ENCODE measurements at regions not wholly inside any gene's neighbourhood (a gene's known extent, or its start where the extent isn't known, plus 50 kb on each side); places are given as distances from the start of the nearest gene placed in this dataset.
"Not testable (repeated sequence)": the region's sequence is repeated elsewhere in the genome, so short reads cannot be mapped to it uniquely, and the experiment has no call there.

- DNase-seq (ENCODE audit: low read depth), result no peak
Measured at GRCh38 chr4:189767941-189768340, 172.7 kb upstream of the FRG1 start.

DNA sequence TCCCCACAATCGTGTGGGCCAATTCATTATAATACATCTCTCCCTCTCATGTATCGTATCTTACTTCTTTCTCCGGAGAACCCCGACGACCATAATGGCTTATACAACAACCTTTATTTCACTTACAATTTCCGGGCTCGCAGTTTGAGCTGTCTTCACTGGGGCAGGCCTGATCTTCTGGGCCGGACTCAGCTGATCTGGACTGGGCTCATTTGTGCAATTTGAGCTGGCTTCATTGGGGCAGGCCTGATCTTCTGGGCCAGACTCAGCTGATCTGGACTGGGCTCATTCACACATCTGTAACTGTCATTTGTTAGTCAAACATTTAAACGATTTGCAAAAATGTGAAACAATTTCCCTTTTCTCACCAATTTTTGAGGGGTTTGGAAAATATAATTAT lies 171.5 kb upstream of the FRG1 start:
- DNase-seq (ENCODE audit: low read depth), result no peak

DNA sequence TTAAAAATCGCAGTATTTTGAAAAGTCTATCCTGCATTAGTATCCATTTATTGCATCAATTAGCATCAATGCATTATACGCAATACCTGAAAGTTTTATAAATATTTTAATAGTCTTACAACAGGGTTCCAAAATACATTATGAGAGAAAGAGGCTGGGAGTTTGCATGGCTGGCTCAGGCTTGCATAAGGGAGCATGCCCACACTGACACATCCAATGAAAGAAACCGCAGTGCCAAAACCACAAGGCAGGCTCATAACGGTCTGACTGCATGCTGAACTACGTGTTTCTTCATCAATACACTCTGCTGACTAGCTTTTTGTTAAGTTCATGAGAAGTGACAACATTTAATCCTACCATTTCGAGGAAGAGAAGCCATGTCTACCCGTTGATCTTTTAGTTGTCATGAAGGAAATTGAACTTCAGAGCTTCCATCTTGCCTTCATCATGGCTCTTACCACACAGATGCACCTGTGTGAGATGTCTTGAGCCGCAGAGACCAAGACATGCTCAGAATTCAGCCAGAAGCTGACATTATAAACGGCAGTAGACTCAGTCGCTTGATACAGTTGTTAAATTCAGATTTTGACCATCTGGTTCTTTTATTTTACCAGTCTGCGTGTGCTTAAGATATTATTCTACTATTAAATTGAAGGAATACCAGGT lies 168.8 kb upstream of the FRG1 start:
- DNase-seq (ENCODE audit: low read depth), result peak; percentile 12

- peak; percentile 48 for DNase-seq (ENCODE audit: low read depth)
Measured at GRCh38 chr4:189773909-189774308, 166.8 kb upstream of the FRG1 start.

DNA sequence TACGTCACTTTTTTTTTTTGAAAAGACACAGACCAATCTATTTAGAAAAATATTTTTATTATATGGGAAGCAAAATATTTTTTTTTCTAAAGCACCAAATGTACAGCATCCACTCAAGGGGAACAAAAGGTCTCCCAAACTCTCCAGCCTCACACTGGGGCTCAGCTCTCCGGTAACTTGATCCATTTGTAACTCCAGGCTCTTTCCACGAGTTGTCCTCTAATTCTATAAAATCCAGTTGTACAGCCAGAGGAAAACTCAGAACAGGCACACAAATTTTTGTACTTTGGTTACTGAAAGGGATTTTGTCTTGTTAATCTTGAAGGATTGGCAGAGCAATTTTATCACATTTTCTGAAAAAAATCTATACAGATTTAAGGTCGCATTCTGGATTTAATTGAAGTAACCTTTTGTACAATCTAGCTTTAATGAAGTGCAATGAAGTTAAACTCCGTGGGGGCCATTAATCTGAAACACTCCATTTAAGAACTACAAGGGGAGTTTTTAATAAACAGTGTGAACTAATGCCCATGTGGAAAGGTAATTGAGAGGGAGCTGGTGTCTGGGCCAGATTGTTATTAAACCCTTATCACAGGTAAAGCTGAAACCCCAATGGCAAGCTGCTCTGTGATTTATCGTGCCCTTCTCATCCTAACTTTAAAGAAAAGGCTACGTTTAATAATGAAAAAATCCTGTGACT lies 161.2 kb upstream of the FRG1 start:
- DNase-seq (ENCODE audit: low read depth), result no peak

DNA sequence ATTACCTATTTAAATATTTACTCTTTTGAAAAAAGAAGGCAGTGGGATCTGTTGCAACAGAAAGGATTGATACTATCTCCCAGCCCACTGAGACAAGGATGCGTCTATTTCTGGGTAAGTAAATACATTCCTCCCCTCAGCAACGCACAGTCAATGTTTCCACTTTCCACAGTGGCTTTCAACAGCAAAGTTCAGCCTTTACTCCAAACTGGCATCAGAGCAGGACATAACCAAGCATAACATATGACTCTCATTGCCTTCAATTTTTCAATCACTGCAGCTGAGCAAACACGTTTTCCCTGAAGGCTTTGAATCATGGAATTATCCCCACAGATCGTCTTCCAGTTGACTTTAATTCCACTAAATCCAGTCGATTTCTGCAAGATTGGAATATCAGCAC lies 160.3 kb upstream of the FRG1 start:
- DNase-seq (ENCODE audit: low read depth), result no peak

DNA sequence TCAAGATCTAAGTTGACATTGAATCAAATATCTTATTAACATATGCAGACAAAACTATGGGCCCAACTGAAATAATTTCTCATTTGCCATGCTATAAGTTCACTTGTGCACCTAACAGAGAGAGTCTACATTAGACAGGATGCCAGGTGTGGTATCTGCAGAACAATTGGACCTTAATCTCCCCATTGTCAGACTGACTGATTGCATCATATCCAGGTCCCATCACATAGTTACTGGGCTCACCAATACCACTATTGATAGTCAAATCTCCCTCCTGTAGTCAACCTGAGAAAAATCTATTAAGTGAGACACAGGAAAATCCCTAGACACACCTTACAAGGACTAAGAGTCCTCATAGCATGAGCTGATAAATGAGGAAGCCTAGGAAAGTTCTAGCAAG lies 156.0 kb upstream of the FRG1 start:
- DNase-seq (ENCODE audit: low read depth), result no peak

DNA sequence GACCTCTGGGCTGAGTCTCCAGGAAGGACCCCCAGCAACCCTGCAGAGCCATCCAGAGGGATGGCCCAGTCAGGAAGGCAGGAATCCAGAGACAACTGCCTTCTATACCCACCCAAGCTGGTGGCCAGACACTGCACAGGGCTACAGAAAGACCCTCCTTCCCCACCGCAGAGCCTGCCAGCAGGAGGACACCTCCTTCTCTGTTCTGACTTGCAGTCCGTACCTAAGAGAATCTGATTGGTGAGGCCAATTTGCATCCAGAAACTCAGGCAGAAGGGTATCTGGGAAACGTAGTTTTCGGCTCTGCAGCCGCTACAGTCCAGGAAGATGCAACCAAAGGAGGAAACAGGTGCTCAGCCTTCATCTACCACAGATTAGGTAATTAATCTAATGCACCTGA lies 155.4 kb upstream of the FRG1 start:
- DNase-seq (ENCODE audit: low read depth), result no peak

- no peak for DNase-seq (ENCODE audit: low read depth)
Measured at GRCh38 chr4:189786447-189786846, 154.2 kb upstream of the FRG1 start.

DNA sequence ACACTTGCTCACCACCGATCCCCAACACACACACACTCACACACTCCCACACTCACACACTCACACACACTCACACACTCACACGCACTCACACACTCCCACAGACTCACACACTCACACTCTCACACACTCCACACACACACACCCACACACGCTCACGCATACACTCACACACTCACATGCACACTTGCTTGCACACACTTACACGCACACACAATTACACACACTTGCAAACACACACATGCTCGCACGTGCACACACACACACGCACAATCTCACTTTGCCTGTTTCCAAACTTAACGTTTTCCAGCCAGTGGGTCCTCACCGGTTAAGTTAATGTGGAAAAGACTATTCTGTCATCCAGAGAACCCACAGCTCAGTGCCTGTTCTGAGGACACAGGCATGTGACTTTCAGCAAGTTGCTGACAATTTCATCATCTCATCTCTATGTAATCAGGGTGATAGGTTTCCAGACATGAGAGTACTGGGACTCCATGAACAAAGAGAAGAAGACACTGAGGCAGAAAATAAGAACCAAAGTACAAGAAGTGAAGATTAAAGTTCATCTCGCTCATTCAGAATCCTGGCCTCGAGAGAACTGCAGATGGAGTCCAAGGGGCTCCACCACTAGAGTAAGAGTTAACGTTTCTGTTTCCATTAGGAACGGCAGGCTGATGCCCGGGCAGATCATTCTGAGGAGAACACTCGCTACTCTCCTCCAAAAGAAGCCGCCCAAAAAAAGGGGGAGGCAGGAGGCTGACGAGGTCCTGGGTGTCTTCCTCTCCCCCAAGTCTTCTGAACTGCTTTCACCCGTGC lies 153.2 kb upstream of the FRG1 start:
- DNase-seq (ENCODE audit: low read depth), result no peak

DNA sequence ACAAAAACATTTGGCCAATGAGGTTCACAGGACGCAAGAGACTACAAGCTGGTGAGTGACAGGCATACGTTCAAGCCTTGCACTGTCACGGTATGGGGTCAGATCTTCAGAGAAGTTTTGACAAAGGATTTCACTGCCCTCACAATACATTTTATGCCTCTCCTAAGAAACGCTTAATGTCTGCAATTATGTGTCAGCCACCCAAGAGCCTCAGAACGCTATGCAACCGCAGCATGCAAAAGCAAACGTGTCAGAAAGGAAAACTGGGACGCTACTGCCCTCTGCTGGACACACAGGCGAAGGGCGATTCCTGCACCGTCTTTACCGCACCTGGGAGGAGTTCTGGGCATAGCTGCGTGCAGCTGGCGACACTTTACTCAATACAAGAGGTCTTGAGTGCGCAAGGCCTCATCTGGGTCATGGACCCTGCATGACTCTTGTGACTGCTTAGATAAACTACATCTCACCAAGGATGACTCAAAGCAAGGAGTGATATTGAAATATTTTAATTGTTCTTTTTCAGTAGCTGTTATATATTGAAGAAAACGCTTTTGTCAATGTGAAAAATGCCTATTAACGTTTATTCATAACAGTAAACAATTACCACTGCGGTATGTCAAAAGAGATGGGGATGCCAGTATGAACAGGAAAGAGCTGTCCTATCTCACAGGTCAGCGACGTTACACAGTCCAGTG lies 147.6 kb upstream of the FRG1 start:
- DNase-seq (ENCODE audit: low read depth), result peak; percentile 51

GRCh38 chr4:189800545-189801088 lies 140.1 kb upstream of the FRG1 start:
- no peak for DNase-seq (ENCODE audit: low read depth)

- no peak for DNase-seq (ENCODE audit: low read depth)
Measured at GRCh38 chr4:189802884-189803283, 137.8 kb upstream of the FRG1 start.

DNA sequence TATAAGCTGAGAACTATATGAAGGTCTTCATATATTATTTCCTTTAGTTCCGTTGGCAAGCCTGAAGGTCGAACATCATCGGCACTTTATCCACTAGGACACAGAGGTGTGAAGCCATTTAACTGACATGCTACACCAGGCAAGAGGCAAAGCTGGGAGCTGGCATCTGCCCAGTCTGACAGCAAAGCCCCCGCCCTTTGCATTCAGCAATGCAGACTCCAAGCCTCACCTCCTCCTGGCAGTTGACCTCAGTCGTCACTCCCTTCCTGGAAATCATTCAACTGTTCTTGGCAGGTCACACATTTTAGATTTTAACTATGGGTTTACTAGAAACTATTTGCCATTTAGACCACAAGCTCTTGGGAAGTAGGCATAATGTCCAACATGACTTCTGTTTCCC lies 135.8 kb upstream of the FRG1 start:
- no peak for DNase-seq (ENCODE audit: low read depth)

DNA sequence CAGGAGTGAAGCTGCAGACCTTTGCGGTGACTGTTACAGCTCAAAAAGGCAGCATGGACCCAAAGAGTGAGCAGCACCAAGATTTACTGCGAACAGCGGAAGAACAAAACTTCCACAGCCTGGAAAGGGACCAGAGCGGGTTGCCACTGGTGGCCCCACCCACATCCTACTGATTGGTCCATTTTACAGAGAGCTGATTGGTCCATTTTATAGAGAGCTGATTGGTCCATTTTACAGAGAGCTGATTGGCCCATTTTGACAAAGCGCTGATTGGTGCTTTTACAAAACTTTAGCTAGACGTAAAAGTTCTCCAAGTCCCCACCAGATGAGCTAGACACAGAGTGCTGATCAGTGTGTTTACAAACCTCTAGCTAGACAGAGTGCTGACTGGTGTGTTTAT lies 134.2 kb upstream of the FRG1 start:
- no peak for DNase-seq (ENCODE audit: low read depth)

DNA sequence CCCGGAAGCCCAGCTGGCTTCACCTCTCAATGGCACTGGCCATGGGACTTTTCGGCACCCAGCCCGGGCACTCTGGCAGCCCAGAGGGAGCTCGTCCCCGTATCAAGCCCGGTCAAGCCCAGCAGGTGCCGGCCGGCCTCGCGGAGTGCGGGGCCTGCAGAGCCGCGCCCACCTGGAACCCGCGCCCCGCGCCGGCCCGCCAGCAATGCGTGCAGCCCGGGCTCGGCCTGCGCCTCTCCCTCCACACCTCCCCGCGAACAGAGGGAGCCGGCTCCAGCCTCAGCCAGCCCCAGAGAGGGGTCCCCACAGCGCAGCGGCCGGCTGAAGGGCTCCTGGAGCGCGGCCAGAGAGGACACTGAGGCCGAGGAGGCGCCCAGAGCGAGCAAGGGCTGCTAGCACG lies 133.6 kb upstream of the FRG1 start:
- DNase-seq (ENCODE audit: low read depth), result no peak

DNA sequence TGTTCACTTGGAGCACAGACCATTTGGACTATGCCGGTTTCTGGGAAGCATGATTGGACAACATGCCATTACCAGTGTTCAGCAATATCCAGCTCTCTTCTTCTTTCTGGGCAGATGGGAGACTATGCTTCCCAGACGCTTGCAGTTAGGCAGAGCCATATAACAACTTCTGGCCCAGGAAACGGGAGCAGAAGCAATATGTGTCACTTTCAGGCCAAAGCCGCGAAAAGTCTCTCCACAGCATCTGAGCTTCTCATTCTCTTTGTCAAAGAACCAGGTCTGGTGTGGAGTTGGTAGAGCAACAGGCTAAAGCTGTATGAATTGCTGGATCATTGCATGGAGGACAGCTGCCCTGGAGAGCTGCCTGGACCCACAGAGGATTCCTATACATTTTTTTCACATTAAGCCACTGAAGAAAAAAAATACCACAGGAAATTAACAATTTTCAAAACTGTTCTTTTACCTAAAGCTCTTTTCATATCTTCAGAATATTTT lies 131.4 kb upstream of the FRG1 start:
- no peak for DNase-seq (ENCODE audit: low read depth)

- no peak for DNase-seq (ENCODE audit: low read depth)
Measured at GRCh38 chr4:189809839-189810238, 130.8 kb upstream of the FRG1 start.

DNA sequence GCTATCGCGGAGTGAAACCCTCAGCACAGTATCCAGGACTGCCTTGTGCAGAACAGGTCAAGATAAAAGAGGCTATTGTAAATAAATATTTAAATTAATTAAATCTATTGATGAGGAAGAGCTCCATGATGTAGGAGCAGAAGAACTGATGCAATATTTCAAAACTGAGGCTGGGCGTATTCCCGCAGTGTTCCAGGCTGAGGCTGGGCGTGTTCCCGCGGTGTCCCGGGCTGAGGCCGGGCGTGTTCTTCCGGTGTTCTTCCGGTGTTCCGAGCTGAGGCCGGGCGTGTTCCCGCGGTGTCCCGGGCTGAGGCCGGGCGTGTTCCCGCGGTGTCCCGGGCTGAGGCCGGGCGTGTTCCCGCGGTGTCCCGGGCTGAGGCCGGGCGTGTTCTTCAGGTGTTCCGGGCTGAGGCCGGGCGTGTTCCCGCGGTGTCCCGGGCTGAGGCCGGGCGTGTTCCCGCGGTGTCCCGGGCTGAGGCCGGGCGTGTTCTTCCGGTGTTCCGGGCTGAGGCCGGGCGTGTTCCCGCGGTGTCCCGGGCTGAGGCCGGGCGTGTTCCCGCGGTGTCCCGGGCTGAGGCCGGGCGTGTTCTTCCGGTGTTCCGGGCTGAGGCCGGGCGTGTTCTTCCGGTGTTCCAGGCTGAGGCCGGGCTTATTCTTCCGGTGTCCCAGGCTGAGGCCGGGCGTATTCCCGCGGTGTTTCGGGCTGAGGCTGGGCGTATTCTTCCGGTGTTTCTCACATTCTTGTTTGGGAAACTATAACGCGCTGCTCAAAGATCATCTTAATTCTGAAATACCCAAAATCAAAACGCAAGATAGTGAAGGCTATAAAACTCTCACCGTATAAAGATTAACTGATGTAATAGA lies 130.1 kb upstream of the FRG1 start:
- not testable (repeated sequence) for DNase-seq (ENCODE audit: low read depth)

GRCh38 chr4:189815404-189816192 lies 125.1 kb upstream of the FRG1 start:
- DNase-seq (ENCODE audit: low read depth), result no peak

Measured in M059J (cell line).